ENCODE measurements at regions not wholly inside any gene's neighbourhood (a gene's known extent, or its start where the extent isn't known, plus 50 kb on each side); places are given as distances from the start of the nearest gene placed in this dataset.
A peak's percentile ranks its signal among the peaks of the same experiment; 100 is the strongest.

- DNase-seq: peak in 1 of 4 experiments; percentile 7
Measured at GRCh38 chr18:29651122-29651680, 1391.3 kb downstream of the DSC3 start.

GRCh38 chr18:29648891-29649290 is 1393.7 kb downstream of the DSC3 start:
- no peak for DNase-seq

GRCh38 chr18:29647700-29648099 is 1394.8 kb downstream of the DSC3 start:
- no peak for DNase-seq

GRCh38 chr18:29644276-29644675 is 1398.3 kb downstream of the DSC3 start:
- peak in 1 of 4 experiments; percentile 1 for DNase-seq

GRCh38 chr18:29629493-29630036 is 1413.0 kb downstream of the DSC3 start:
- no peak for DNase-seq

- no peak for DNase-seq
Measured at GRCh38 chr18:29626094-29626493, 1416.4 kb downstream of the DSC3 start.

- DNase-seq: no peak
Measured at GRCh38 chr18:29616867-29617266, 1425.7 kb downstream of the DSC3 start.

- no peak for DNase-seq
Measured at GRCh38 chr18:29608982-29609381, 1432.1 kb upstream of the CDH2 start.

GRCh38 chr18:29605365-29605764 is 1428.4 kb upstream of the CDH2 start:
- no peak for DNase-seq

- no peak for DNase-seq
Measured at GRCh38 chr18:29596959-29597358, 1420.0 kb upstream of the CDH2 start.

GRCh38 chr18:29594493-29594892 is 1417.6 kb upstream of the CDH2 start:
- DNase-seq: no peak

GRCh38 chr18:29588446-29589100 is 1411.6 kb upstream of the CDH2 start:
- DNase-seq: no peak

- no peak for DNase-seq
Measured at GRCh38 chr18:29586210-29586609, 1409.3 kb upstream of the CDH2 start.

GRCh38 chr18:29560270-29560669 is 1383.3 kb upstream of the CDH2 start:
- peak in 2 of 4 experiments; percentile 18 to 42 for DNase-seq

- DNase-seq: no peak
Measured at GRCh38 chr18:29556070-29556469, 1379.1 kb upstream of the CDH2 start.

- DNase-seq: no peak
Measured at GRCh38 chr18:29549759-29550158, 1372.8 kb upstream of the CDH2 start.

- DNase-seq: no peak
Measured at GRCh38 chr18:29547626-29548025, 1370.7 kb upstream of the CDH2 start.

- no peak for DNase-seq
Measured at GRCh38 chr18:29540548-29540947, 1363.6 kb upstream of the CDH2 start.

GRCh38 chr18:29531746-29532145 is 1354.8 kb upstream of the CDH2 start:
- DNase-seq: no peak

- DNase-seq: no peak
Measured at GRCh38 chr18:29523371-29523770, 1346.4 kb upstream of the CDH2 start.

GRCh38 chr18:29512761-29513160 is 1335.8 kb upstream of the CDH2 start:
- no peak for DNase-seq

GRCh38 chr18:29512203-29512602 is 1335.3 kb upstream of the CDH2 start:
- no peak for DNase-seq

GRCh38 chr18:29501952-29502351 is 1325.0 kb upstream of the CDH2 start:
- DNase-seq: no peak

- no peak for DNase-seq
Measured at GRCh38 chr18:29496152-29496680, 1319.3 kb upstream of the CDH2 start.

All from suppressor macrophage (primary cell).